Endothelial cell of umbilical vein (primary cell): ENCODE measurements at regions not wholly inside any gene's neighbourhood (a gene's known extent, or its start where the extent isn't known, plus 50 kb on each side); places are given as distances from the start of the nearest gene placed in this dataset.

Source experiments
- CTCF ChIP-seq, 2 donors: IDR thresholded peaks; 1 replicate in 1 of 2; 2 replicates in 1 of 2; pipeline ENCODE4 v1.5.1; 2011; ENCODE audit warnings: low read length in 2 of 2, mild to moderate bottlenecking in 2 of 2, moderate library complexity in 2 of 2, control low read depth in 1 of 2, inconsistent platforms in 1 of 2, low read depth in 1 of 2; ENCODE audit not compliant: insufficient read depth in 1 of 2; ENCODE audit errors: extremely low read depth in 1 of 2
- POLR2A ChIP-seq: IDR thresholded peaks from 2 replicates; pipeline ENCODE4 v1.6.1; 2012; ENCODE audit warnings: low read depth, mild to moderate bottlenecking, control low read depth, low read length

GRCh38 chr2:21655136-21655535, 531.4 kb downstream of the TDRD15 start:
- TF ChIP-seq CTCF (IDR thresholded peaks at IDR 0.05; ENCODE audit: extremely low read depth in 1 of 2, insufficient read depth in 1 of 2, low read depth in 1 of 2, low read length in 2 of 2) (no peak), POLR2A (no peak)
